H9 (cell line): ENCODE measurements at regions not wholly inside any gene's neighbourhood (a gene's known extent, or its start where the extent isn't known, plus 50 kb on each side); places are given as distances from the start of the nearest gene placed in this dataset.

Experiments used
- DNase-seq: peaks from one replicate; pipeline ENCODE4 v3.0.0-alpha.2; 2017
- H2AFZ ChIP-seq: one replicate; pipeline ENCODE4 v1.6.1; 2013; ENCODE audit warnings: mild to moderate bottlenecking, low read length, control low read depth, moderate library complexity
- H2AK5ac ChIP-seq: 2 replicates; pipeline ENCODE4 v1.6.1; 2013; ENCODE audit warnings: low read length, control low read depth, mixed read lengths; ENCODE audit not compliant: insufficient read length
- H2BK120ac ChIP-seq: one replicate; pipeline ENCODE4 v1.6.1; 2013; ENCODE audit warnings: low read depth, mild to moderate bottlenecking, low read length, control low read depth, inconsistent platforms; ENCODE audit not compliant: poor library complexity, severe bottlenecking
- H2BK12ac ChIP-seq: 2 replicates; pipeline ENCODE4 v1.6.1; 2013; ENCODE audit warnings: low read length, control low read depth, mixed read lengths, low read depth; ENCODE audit not compliant: insufficient read length
- H2BK15ac ChIP-seq: 2 replicates; pipeline ENCODE4 v1.6.1; 2013; ENCODE audit warnings: low read depth, low read length, control low read depth
- H2BK20ac ChIP-seq: one replicate; pipeline ENCODE4 v1.6.1; 2013; ENCODE audit warnings: low read depth, mild to moderate bottlenecking, low read length, control low read depth, inconsistent platforms; ENCODE audit not compliant: poor library complexity, severe bottlenecking
- H2BK5ac ChIP-seq: 2 replicates; pipeline ENCODE4 v1.6.1; 2013; ENCODE audit warnings: low read length, control low read depth, mixed read lengths; ENCODE audit not compliant: insufficient read length
- H3K14ac ChIP-seq: 2 replicates; pipeline ENCODE4 v1.6.1; 2013; ENCODE audit warnings: low read length, control low read depth; ENCODE audit not compliant: insufficient read depth
- H3K18ac ChIP-seq: 2 replicates; pipeline ENCODE4 v1.6.1; 2013; ENCODE audit warnings: low read depth, mild to moderate bottlenecking, mixed read lengths, low read length, control low read depth; ENCODE audit not compliant: insufficient read length
- H3K23ac ChIP-seq: 2 replicates; pipeline ENCODE4 v1.6.1; 2013; ENCODE audit warnings: low read length, control low read depth, mixed read lengths, low read depth; ENCODE audit not compliant: insufficient read length
- H3K23me2 ChIP-seq: 2 replicates; pipeline ENCODE4 v1.6.1; 2013; ENCODE audit warnings: low read depth, mild to moderate bottlenecking, mixed read lengths, low read length, control low read depth; ENCODE audit not compliant: insufficient read length, poor library complexity, severe bottlenecking
- H3K27ac ChIP-seq: 2 replicates; pipeline ENCODE4 v1.5.1; 2013; ENCODE audit warnings: low read length, control low read depth, mixed read lengths, low read depth; ENCODE audit not compliant: insufficient read length
- H3K27me3 ChIP-seq: 2 replicates; pipeline ENCODE4 v1.6.1; 2013; ENCODE audit warnings: low read length, control low read depth, inconsistent platforms; ENCODE audit not compliant: insufficient read depth
- H3K4ac ChIP-seq: 2 replicates; pipeline ENCODE4 v1.6.1; 2013; ENCODE audit warnings: low read depth, mild to moderate bottlenecking, control low read depth, inconsistent platforms, low read length, moderate library complexity
- H3K4me1 ChIP-seq: 2 replicates; pipeline ENCODE4 v1.6.1; 2013; ENCODE audit warnings: low read length, control low read depth, inconsistent platforms; ENCODE audit not compliant: insufficient read depth
- H3K4me2 ChIP-seq: 2 replicates; pipeline ENCODE4 v1.6.1; 2013; ENCODE audit warnings: low read length, control low read depth, mixed read lengths; ENCODE audit not compliant: insufficient read length, insufficient read depth
- H3K56ac ChIP-seq: 2 replicates; pipeline ENCODE4 v1.6.1; 2013; ENCODE audit warnings: low read depth, mild to moderate bottlenecking, mixed read lengths, low read length, control low read depth; ENCODE audit not compliant: insufficient read length
- H3K79me1 ChIP-seq: 2 replicates; pipeline ENCODE4 v1.6.1; 2013; ENCODE audit warnings: low read depth, mild to moderate bottlenecking, moderate library complexity, low read length, control low read depth, inconsistent platforms; ENCODE audit not compliant: insufficient read depth, poor library complexity, severe bottlenecking
- H3K79me2 ChIP-seq: 2 replicates; pipeline ENCODE4 v1.6.1; 2013; ENCODE audit warnings: low read length, control low read depth, inconsistent platforms; ENCODE audit not compliant: insufficient read depth
- H3K9ac ChIP-seq: 2 replicates; pipeline ENCODE4 v1.6.1; 2013; ENCODE audit warnings: low read length, control low read depth, mixed read lengths; ENCODE audit not compliant: insufficient read length; ENCODE audit errors: extremely low read depth
- H3K9me3 ChIP-seq: one replicate; pipeline ENCODE4 v1.6.1; 2013; ENCODE audit warnings: low read depth, low read length, inconsistent platforms; ENCODE audit not compliant: control insufficient read depth
- H3T11ph ChIP-seq: one replicate; pipeline ENCODE4 v1.6.1; 2013; ENCODE audit warnings: mild to moderate bottlenecking, low read length, control low read depth, inconsistent platforms
- H4K20me1 ChIP-seq: one replicate; pipeline ENCODE4 v1.6.1; 2013; ENCODE audit not compliant: control insufficient read depth, insufficient read length, insufficient read depth
- H4K5ac ChIP-seq: 2 replicates; pipeline ENCODE4 v1.6.1; 2013; ENCODE audit warnings: low read depth, mild to moderate bottlenecking, mixed read lengths, low read length, control low read depth; ENCODE audit not compliant: insufficient read length
- H4K8ac ChIP-seq: replicated peaks from 2 replicates; pipeline ENCODE4 v1.6.1; 2013; ENCODE audit warnings: low read length, control low read depth, mixed read lengths, low read depth; ENCODE audit not compliant: insufficient read length
- H4K91ac ChIP-seq: 2 replicates; pipeline ENCODE4 v1.6.1; 2013; ENCODE audit warnings: low read depth, mild to moderate bottlenecking, moderate library complexity, mixed read lengths, low read length, control low read depth; ENCODE audit not compliant: insufficient read length
- H3K27ac Mint-ChIP-seq, 3 experiments: 2 replicates in 2 of 3; 3 replicates in 1 of 3; pipeline ENCODE4 v1.8.0; 2020 to 2021; ENCODE audit warnings: mixed read lengths in 3 of 3, mild to moderate bottlenecking in 1 of 3, moderate library complexity in 1 of 3
- H3K27me3 Mint-ChIP-seq: 2 replicates; pipeline ENCODE4 v1.8.0; 2021; ENCODE audit warnings: low read depth, mild to moderate bottlenecking, moderate library complexity, mixed read lengths
- H3K36me3 Mint-ChIP-seq, 3 experiments: 2 replicates in 2 of 3; 3 replicates in 1 of 3; pipeline ENCODE4 v1.8.0; 2020 to 2021; ENCODE audit warnings: low read depth in 3 of 3, mixed read lengths in 3 of 3; ENCODE audit not compliant: insufficient read depth in 1 of 3
- H3K4me1 Mint-ChIP-seq, 2 experiments: 2 replicates each; pipeline ENCODE4 v1.8.0; 2020; ENCODE audit warnings: mixed read lengths in 2 of 2
- H3K4me3 Mint-ChIP-seq, 2 experiments: 2 replicates in 1 of 2; 3 replicates in 1 of 2; pipeline ENCODE4 v1.8.0; 2020 to 2021; ENCODE audit warnings: mild to moderate bottlenecking in 2 of 2, mixed read lengths in 2 of 2, moderate library complexity in 1 of 2
- H3K9me3 Mint-ChIP-seq, 2 experiments: 2 replicates in 1 of 2; 3 replicates in 1 of 2; pipeline ENCODE4 v1.8.0; 2020; ENCODE audit warnings: mild to moderate bottlenecking in 2 of 2, mixed read lengths in 2 of 2, moderate library complexity in 1 of 2
- WGBS: extraction: QIAGEN DNeasy Blood & Tissue Kit; methylation state at CpG from one replicate; pipeline ENCODE4 v1.1.7; 2013; ENCODE audit warnings: missing lambda C conversion rate, low lambda C conversion rate, mixed read lengths; ENCODE audit not compliant: insufficient read length; ENCODE audit errors: extremely low coverage; 5-methylcytosine and 5-hydroxymethylcytosine counted together
- TF ChIP-seq, protein P1 (sequence below): fragments of 200-600 bp; sonication (generic); conservative IDR thresholded peaks from 3 replicates; pipeline ENCODE4 v1.8.0; 2021; ENCODE audit warnings: antibody characterized with exemption, mild to moderate bottlenecking

DNA sequence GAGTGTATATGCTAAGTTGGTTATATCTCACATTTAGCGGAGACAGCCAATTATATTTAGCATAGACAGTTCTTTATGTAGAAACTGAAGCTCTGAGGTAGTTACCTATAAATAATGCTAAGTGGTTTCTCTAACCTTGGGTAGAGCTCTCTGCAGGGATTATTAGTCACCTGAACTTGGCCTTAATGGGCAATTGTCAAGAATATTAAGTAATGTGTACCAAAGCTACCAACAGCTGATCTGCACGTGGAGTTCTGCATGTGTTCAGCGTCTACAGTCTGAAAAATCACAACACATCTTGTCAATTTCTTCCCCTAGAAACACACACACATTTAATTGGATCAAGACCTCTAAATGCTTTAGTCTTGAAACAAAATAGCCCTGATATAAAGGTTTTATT, 740.6 kb upstream of the FAM241A start:
- H4K91ac ChIP-seq = no peak overlapping the region
- no peak overlapping the region for H3K4ac ChIP-seq
- no peak overlapping the region for H3K23ac ChIP-seq
- no peaks in the 10 kb centered on the region for H3K9me3 ChIP-seq
- H3K27ac Mint-ChIP-seq = no peak overlapping the region
- no CpG with 5 or more reads among the region's 3 CpGs for WGBS
- H4K20me1 ChIP-seq = no peaks in the 10 kb centered on the region
- no peak overlapping the region for H3T11ph ChIP-seq
- no peak overlapping the region for H3K4me2 ChIP-seq
- peaks cover 0 to 4% of the 10 kb centered on the region in 2 experiments; a peak in 1 of 5 replicates for H3K9me3 Mint-ChIP-seq
- H2AK5ac ChIP-seq = no peak overlapping the region
- H2BK12ac ChIP-seq = no peak overlapping the region
- H3K18ac ChIP-seq = no peak overlapping the region
- H2BK20ac ChIP-seq = no peak overlapping the region
- H3K56ac ChIP-seq = no peak overlapping the region
- DNase-seq = no peak
- no peaks in the 10 kb centered on the region for H3K27me3 ChIP-seq
- no peaks in the 10 kb centered on the region for H3K36me3 Mint-ChIP-seq
- no peak overlapping the region for H3K14ac ChIP-seq
- no peak overlapping the region for H4K5ac ChIP-seq
- no peak overlapping the region for H2BK5ac ChIP-seq
- H3K4me1 ChIP-seq = no peaks in the 10 kb centered on the region
- H2BK15ac ChIP-seq = no peak overlapping the region
- no peaks in the 10 kb centered on the region for H3K27me3 Mint-ChIP-seq
- H3K79me2 ChIP-seq = no peaks in the 10 kb centered on the region
- H2AFZ ChIP-seq = no peak overlapping the region
- no peaks in the 10 kb centered on the region for H3K4me1 Mint-ChIP-seq
- no peak overlapping the region for H3K27ac ChIP-seq
- no peaks in the 10 kb centered on the region for H3K79me1 ChIP-seq
- no peaks in the 10 kb centered on the region for H3K23me2 ChIP-seq
- H4K8ac ChIP-seq = no peak overlapping the region
- TF ChIP-seq, protein P1, sequence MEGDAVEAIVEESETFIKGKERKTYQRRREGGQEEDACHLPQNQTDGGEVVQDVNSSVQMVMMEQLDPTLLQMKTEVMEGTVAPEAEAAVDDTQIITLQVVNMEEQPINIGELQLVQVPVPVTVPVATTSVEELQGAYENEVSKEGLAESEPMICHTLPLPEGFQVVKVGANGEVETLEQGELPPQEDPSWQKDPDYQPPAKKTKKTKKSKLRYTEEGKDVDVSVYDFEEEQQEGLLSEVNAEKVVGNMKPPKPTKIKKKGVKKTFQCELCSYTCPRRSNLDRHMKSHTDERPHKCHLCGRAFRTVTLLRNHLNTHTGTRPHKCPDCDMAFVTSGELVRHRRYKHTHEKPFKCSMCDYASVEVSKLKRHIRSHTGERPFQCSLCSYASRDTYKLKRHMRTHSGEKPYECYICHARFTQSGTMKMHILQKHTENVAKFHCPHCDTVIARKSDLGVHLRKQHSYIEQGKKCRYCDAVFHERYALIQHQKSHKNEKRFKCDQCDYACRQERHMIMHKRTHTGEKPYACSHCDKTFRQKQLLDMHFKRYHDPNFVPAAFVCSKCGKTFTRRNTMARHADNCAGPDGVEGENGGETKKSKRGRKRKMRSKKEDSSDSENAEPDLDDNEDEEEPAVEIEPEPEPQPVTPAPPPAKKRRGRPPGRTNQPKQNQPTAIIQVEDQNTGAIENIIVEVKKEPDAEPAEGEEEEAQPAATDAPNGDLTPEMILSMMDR = no peak
- no peak overlapping the region for H2BK120ac ChIP-seq
- no peak overlapping the region for H3K9ac ChIP-seq
- no peak overlapping the region for H3K4me3 Mint-ChIP-seq
